HEK293T (cell line): ENCODE measurements at regions not wholly inside any gene's neighbourhood (a gene's known extent, or its start where the extent isn't known, plus 50 kb on each side); places are given as distances from the start of the nearest gene placed in this dataset.

Experiments
- CTBP1 ChIP-seq: fragments of 450-650 bp; IDR thresholded peaks from 2 replicates; pipeline ENCODE4 v1.6.1; 2016; ENCODE audit warnings: borderline replicate concordance
- ELF4 ChIP-seq: fragments of 450-650 bp; IDR thresholded peaks from 2 replicates; pipeline ENCODE4 v1.6.1; 2017; ENCODE audit warnings: antibody characterized with exemption
- FOXA1 ChIP-seq: fragments of 450-650 bp; IDR thresholded peaks from 2 replicates; pipeline ENCODE4 v1.6.1; 2016; ENCODE audit warnings: mild to moderate bottlenecking
- FOXM1 ChIP-seq: fragments of 450-650 bp; IDR thresholded peaks from 2 replicates; pipeline ENCODE4 v1.6.1; 2017; ENCODE audit warnings: mild to moderate bottlenecking, borderline replicate concordance
- L3MBTL2 ChIP-seq: fragments of 450-650 bp; conservative IDR thresholded peaks from 2 replicates; pipeline ENCODE4 v1.6.1; 2016; ENCODE audit warnings: mild to moderate bottlenecking
- NFRKB ChIP-seq: fragments of 450-650 bp; IDR thresholded peaks from 2 replicates; pipeline ENCODE4 v1.6.1; 2016; ENCODE audit warnings: mild to moderate bottlenecking, moderate library complexity
- SP1 ChIP-seq: fragments of 450-650 bp; IDR thresholded peaks from 2 replicates; pipeline ENCODE4 v1.6.1; 2017
- TARDBP ChIP-seq: fragments of 450-650 bp; IDR thresholded peaks from 2 replicates; pipeline ENCODE4 v1.6.1; 2016

- TF ChIP-seq L3MBTL2 = no peak
- TF ChIP-seq FOXA1 = no peak
- no peak for TF ChIP-seq ELF4
- TF ChIP-seq NFRKB = no peak
- TF ChIP-seq CTBP1 = no peak
- no peak for TF ChIP-seq SP1
- TF ChIP-seq TARDBP = no peak
- TF ChIP-seq FOXM1 = no peak
Observed at GRCh38 chr2:762646-763045, 85.4 kb upstream of the TMEM18 start.
